ENCODE measurements at regions not wholly inside any gene's neighbourhood (a gene's known extent, or its start where the extent isn't known, plus 50 kb on each side); places are given as distances from the start of the nearest gene placed in this dataset.
A peak's percentile ranks its signal among the peaks of the same experiment; 100 is the strongest.

- TF ChIP-seq CREB5 (CRISPR knock-in tag; IDR thresholded peaks at IDR 0.05; ENCODE audit: low read depth), result no peak
- TF ChIP-seq TOX (CRISPR knock-in tag; IDR thresholded peaks at IDR 0.05; ENCODE audit: borderline replicate concordance), result no peak
- TF ChIP-seq RARB (CRISPR knock-in tag; IDR thresholded peaks at IDR 0.05), result no peak
- no peak for TF ChIP-seq TCF4 (CRISPR knock-in tag; IDR thresholded peaks at IDR 0.05; ENCODE audit: borderline replicate concordance)
- TF ChIP-seq ZNF70 (CRISPR knock-in tag; IDR thresholded peaks at IDR 0.05), result no peak
- no peak for TF ChIP-seq CSRNP3 (CRISPR knock-in tag; IDR thresholded peaks at IDR 0.05)
- ATAC-seq, result no peak
Observed at GRCh38 chr12:124658302-124658701, 90.9 kb upstream of the NCOR2 start.

GRCh38 chr12:124656947-124657434, 89.6 kb upstream of the NCOR2 start:
- no peak for TF ChIP-seq ESRRG (CRISPR knock-in tag; IDR thresholded peaks at IDR 0.05)
- no peak for TF ChIP-seq TCF4 (CRISPR knock-in tag; IDR thresholded peaks at IDR 0.05; ENCODE audit: borderline replicate concordance)
- TF ChIP-seq BACH2 (CRISPR knock-in tag; IDR thresholded peaks at IDR 0.05; ENCODE audit: borderline replicate concordance), result no peak
- TF ChIP-seq CSDC2 (CRISPR knock-in tag; IDR thresholded peaks at IDR 0.05), result no peak
- no peak for TF ChIP-seq ZNF565 (CRISPR knock-in tag; conservative IDR thresholded peaks at IDR 0.05; ENCODE audit: low read depth)
- TF ChIP-seq CSRNP3 (CRISPR knock-in tag; IDR thresholded peaks at IDR 0.05), result no peak
- TF ChIP-seq GLIS3 (CRISPR knock-in tag; IDR thresholded peaks at IDR 0.05), result no peak
- TF ChIP-seq ZC3H10 (CRISPR knock-in tag; IDR thresholded peaks at IDR 0.05), result no peak
- no peak for ATAC-seq

- ATAC-seq, result peak; percentile 85
- TF ChIP-seq BACH2 (CRISPR knock-in tag; IDR thresholded peaks at IDR 0.05; ENCODE audit: borderline replicate concordance) (no peak), PPARA (CRISPR knock-in tag; IDR thresholded peaks at IDR 0.05; ENCODE audit: borderline replicate concordance) (no peak), ZFP3 (CRISPR knock-in tag; IDR thresholded peaks at IDR 0.05) (0 out of 2 replicates have a peak, but pooled peaks have one; percentile 2), ARNTL (CRISPR knock-in tag; IDR thresholded peaks at IDR 0.05; ENCODE audit: borderline replicate concordance, low read depth) (no peak), ZC3H10 (CRISPR knock-in tag; IDR thresholded peaks at IDR 0.05) (no peak), GLIS3 (CRISPR knock-in tag; IDR thresholded peaks at IDR 0.05) (no peak), ESRRG (CRISPR knock-in tag; IDR thresholded peaks at IDR 0.05) (no peak), TOX (CRISPR knock-in tag; IDR thresholded peaks at IDR 0.05; ENCODE audit: borderline replicate concordance) (no peak), PATZ1 (CRISPR knock-in tag; IDR thresholded peaks at IDR 0.05; ENCODE audit: borderline replicate concordance) (peak; percentile 60; the same call in 1 of the 2 replicates), SNAI2 (CRISPR knock-in tag; IDR thresholded peaks at IDR 0.05) (no peak), ZFP30 (CRISPR knock-in tag; IDR thresholded peaks at IDR 0.05) (no peak), ZNF8 (CRISPR knock-in tag; IDR thresholded peaks at IDR 0.05) (no peak), POU6F1 (CRISPR knock-in tag; IDR thresholded peaks at IDR 0.05; ENCODE audit: borderline replicate concordance, low read depth) (no peak)
Observed at GRCh38 chr12:124655698-124656516, 88.5 kb upstream of the NCOR2 start.

All from SK-N-SH treated with all-trans-retinoic acid at 6 μM for 48 hours (cell line).